PFSK-1 (cell line): ENCODE measurements at regions not wholly inside any gene's neighbourhood (a gene's known extent, or its start where the extent isn't known, plus 50 kb on each side); places are given as distances from the start of the nearest gene placed in this dataset.

ENCODE experiments used
- FOXP2 ChIP-seq: optimal IDR thresholded peaks from 2 replicates; pipeline ENCODE3; 2011; ENCODE audit warnings: borderline replicate concordance, control low read depth, inconsistent platforms; ENCODE audit not compliant: insufficient read depth; ENCODE audit errors: extremely low read length, extremely low read depth
- POLR2AphosphoS5 ChIP-seq: IDR thresholded peaks from 2 replicates; pipeline ENCODE4 v1.6.1; 2012; ENCODE audit warnings: low read depth, mild to moderate bottlenecking, control low read depth, low read length, moderate library complexity
- SIN3A ChIP-seq: IDR thresholded peaks from 2 replicates; pipeline ENCODE4 v1.6.1; 2012; ENCODE audit warnings: mild to moderate bottlenecking, low read length, moderate library complexity, borderline replicate concordance; ENCODE audit not compliant: insufficient read depth
- TAF1 ChIP-seq: IDR thresholded peaks from 2 replicates; pipeline ENCODE4 v1.6.1; 2012; ENCODE audit warnings: low read length, control low read depth, borderline replicate concordance; ENCODE audit not compliant: insufficient read depth
- TF ChIP-seq, protein P1 (sequence below), 2 experiments: IDR thresholded peaks; 2 replicates each; pipeline versions ENCODE4 v1.6.1 to v1.8.0; 2011 to 2012; ENCODE audit warnings: low read depth in 2 of 2, low read length in 2 of 2, control low read depth in 1 of 2, inconsistent platforms in 1 of 2, mild to moderate bottlenecking in 1 of 2, moderate library complexity in 1 of 2; ENCODE audit not compliant: insufficient read depth in 1 of 2

- TF ChIP-seq FOXP2, result no peak
- TF ChIP-seq SIN3A, result no peak
- TF ChIP-seq POLR2AphosphoS5, result no peak
- no peak for TF ChIP-seq TAF1
- TF ChIP-seq, protein P1, sequence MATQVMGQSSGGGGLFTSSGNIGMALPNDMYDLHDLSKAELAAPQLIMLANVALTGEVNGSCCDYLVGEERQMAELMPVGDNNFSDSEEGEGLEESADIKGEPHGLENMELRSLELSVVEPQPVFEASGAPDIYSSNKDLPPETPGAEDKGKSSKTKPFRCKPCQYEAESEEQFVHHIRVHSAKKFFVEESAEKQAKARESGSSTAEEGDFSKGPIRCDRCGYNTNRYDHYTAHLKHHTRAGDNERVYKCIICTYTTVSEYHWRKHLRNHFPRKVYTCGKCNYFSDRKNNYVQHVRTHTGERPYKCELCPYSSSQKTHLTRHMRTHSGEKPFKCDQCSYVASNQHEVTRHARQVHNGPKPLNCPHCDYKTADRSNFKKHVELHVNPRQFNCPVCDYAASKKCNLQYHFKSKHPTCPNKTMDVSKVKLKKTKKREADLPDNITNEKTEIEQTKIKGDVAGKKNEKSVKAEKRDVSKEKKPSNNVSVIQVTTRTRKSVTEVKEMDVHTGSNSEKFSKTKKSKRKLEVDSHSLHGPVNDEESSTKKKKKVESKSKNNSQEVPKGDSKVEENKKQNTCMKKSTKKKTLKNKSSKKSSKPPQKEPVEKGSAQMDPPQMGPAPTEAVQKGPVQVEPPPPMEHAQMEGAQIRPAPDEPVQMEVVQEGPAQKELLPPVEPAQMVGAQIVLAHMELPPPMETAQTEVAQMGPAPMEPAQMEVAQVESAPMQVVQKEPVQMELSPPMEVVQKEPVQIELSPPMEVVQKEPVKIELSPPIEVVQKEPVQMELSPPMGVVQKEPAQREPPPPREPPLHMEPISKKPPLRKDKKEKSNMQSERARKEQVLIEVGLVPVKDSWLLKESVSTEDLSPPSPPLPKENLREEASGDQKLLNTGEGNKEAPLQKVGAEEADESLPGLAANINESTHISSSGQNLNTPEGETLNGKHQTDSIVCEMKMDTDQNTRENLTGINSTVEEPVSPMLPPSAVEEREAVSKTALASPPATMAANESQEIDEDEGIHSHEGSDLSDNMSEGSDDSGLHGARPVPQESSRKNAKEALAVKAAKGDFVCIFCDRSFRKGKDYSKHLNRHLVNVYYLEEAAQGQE (IDR thresholded peaks at IDR 0.05; ENCODE audit: insufficient read depth in 1 of 2, low read depth in 2 of 2, low read length in 2 of 2), result no peak
Observed at GRCh38 chr13:64061649-64062048, 2646.0 kb upstream of the PCDH20 start.

DNA sequence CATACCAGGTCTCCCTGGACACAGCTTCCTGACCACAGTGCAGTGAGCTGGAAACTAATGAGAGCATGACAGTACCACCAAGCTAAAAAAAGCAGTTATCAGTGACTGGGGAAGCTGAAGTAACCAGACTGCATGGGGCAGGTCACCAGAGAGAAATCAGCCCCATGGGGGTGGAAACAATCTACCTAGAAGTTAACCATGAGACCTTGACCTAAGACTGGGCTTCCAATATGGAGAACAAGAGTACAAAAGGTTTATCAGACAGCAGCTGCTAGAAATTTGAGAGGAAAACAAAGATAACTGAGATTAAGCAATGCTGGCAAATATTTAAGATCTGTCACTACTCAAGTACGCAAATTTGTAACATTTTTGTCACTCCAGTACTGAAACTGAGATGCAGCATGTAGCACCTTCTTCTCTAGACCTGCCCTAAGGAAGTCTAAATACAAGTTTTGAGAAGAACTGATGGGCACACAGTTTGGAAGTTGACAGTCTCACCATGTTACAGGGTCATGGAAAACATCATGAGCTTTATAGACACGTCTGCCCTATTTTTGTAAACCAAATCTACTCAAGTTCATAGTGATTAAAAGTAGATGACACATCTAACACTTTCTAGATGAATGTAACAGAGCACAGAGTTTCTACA, 2641.8 kb upstream of the PCDH20 start:
- TF ChIP-seq POLR2AphosphoS5 (no peak), FOXP2 (no peak), TAF1 (no peak), SIN3A (no peak)
- TF ChIP-seq, protein P1 (IDR thresholded peaks at IDR 0.05; ENCODE audit: insufficient read depth in 1 of 2, low read depth in 2 of 2, low read length in 2 of 2), result no peak

- no peak for TF ChIP-seq FOXP2
- TF ChIP-seq POLR2AphosphoS5, result no peak
Observed at GRCh38 chr13:64054321-64054720, 2638.7 kb upstream of the PCDH20 start.

- no peak for TF ChIP-seq POLR2AphosphoS5
- no peak for TF ChIP-seq SIN3A
- no peak for TF ChIP-seq FOXP2
- TF ChIP-seq, protein P1 (IDR thresholded peaks at IDR 0.05; ENCODE audit: insufficient read depth in 1 of 2, low read depth in 2 of 2, low read length in 2 of 2), result no peak
- TF ChIP-seq TAF1, result no peak
Observed at GRCh38 chr13:64052521-64052920, 2636.9 kb upstream of the PCDH20 start.

GRCh38 chr13:64051278-64051677, 2635.6 kb upstream of the PCDH20 start:
- TF ChIP-seq FOXP2 (no peak), SIN3A (no peak), POLR2AphosphoS5 (no peak), TAF1 (no peak)
- TF ChIP-seq, protein P1 (IDR thresholded peaks at IDR 0.05; ENCODE audit: insufficient read depth in 1 of 2, low read depth in 2 of 2, low read length in 2 of 2), result no peak
